Thyroid gland (tissue), 4 donors: ENCODE measurements at regions not wholly inside any gene's neighbourhood (a gene's known extent, or its start where the extent isn't known, plus 50 kb on each side); places are given as distances from the start of the nearest gene placed in this dataset.

ENCODE experiments used
- CTCF ChIP-seq, 6 experiments: fragments of 200-600 bp in 3 of 6; fragments of 450-650 bp in 3 of 6; sonication (generic) in 3 of 6; IDR thresholded peaks; one replicate each; pipeline ENCODE4 v1.5.1; 2016 to 2019; ENCODE audit warnings: antibody characterized with exemption in 6 of 6, mild to moderate bottlenecking in 2 of 6, inconsistent platforms in 1 of 6, moderate library complexity in 1 of 6
- POLR2A ChIP-seq, 2 donors: fragments of 450-650 bp; IDR thresholded peaks; one replicate each; pipeline ENCODE4 v1.6.1; 2017; ENCODE audit warnings: antibody characterized with exemption in 2 of 2, mild to moderate bottlenecking in 2 of 2, moderate library complexity in 1 of 2

GRCh38 chr15:37789397-37789786 lies 145.0 kb upstream of the TMCO5A start:
- TF ChIP-seq POLR2A (IDR thresholded peaks at IDR 0.05) (no peak), CTCF (IDR thresholded peaks at IDR 0.05) (no peak)
